NB4 (cell line): ENCODE measurements at regions not wholly inside any gene's neighbourhood (a gene's known extent, or its start where the extent isn't known, plus 50 kb on each side); places are given as distances from the start of the nearest gene placed in this dataset.

ENCODE experiments used
- DNase-seq: peaks from one replicate; pipeline ENCODE4 v3.0.0; 2010; ENCODE audit warnings: low read depth
- H3K4me3 ChIP-seq: one replicate; pipeline ENCODE4 v1.5.1; 2011; ENCODE audit warnings: mild to moderate bottlenecking, low read depth, low read length, moderate library complexity
- CTCF ChIP-seq: IDR thresholded peaks from one replicate; pipeline ENCODE4 v1.5.1; 2012; ENCODE audit warnings: low read depth, low read length
- MAX ChIP-seq: IDR thresholded peaks from 2 replicates; pipeline ENCODE4 v1.6.1; 2011; ENCODE audit warnings: low read depth, low read length
- MYC ChIP-seq: IDR thresholded peaks from 2 replicates; pipeline ENCODE4 v1.6.1; 2011; ENCODE audit warnings: low read depth, low read length
- POLR2A ChIP-seq: IDR thresholded peaks from 2 replicates; pipeline ENCODE4 v1.6.1; 2011; ENCODE audit warnings: mild to moderate bottlenecking; ENCODE audit not compliant: insufficient read length; ENCODE audit errors: extremely low read depth

GRCh38 chr1:242723044-242723716, 198.7 kb upstream of the PLD5 start:
- no peak overlapping the region for H3K4me3 ChIP-seq
- DNase-seq: no peak
- no peak for TF ChIP-seq MYC
- TF ChIP-seq POLR2A: no peak
- no peak for TF ChIP-seq MAX
- TF ChIP-seq CTCF: no peak

GRCh38 chr1:242718967-242719366, 194.5 kb upstream of the PLD5 start:
- no peak for DNase-seq
- H3K4me3 ChIP-seq: no peak overlapping the region
- no peak for TF ChIP-seq POLR2A
- no peak for TF ChIP-seq CTCF
- no peak for TF ChIP-seq MAX
- no peak for TF ChIP-seq MYC

GRCh38 chr1:242712248-242712647, 187.8 kb upstream of the PLD5 start:
- TF ChIP-seq CTCF: no peak
- TF ChIP-seq MAX: no peak
- TF ChIP-seq POLR2A: no peak
- no peak for TF ChIP-seq MYC
- H3K4me3 ChIP-seq: no peak overlapping the region
- no peak for DNase-seq

GRCh38 chr1:242710847-242711246, 186.3 kb upstream of the PLD5 start:
- DNase-seq: no peak
- H3K4me3 ChIP-seq: no peak overlapping the region
- no peak for TF ChIP-seq MAX
- TF ChIP-seq CTCF: no peak
- TF ChIP-seq MYC: no peak
- TF ChIP-seq POLR2A: no peak

GRCh38 chr1:242710286-242710685, 185.8 kb upstream of the PLD5 start:
- no peak for DNase-seq
- no peak for TF ChIP-seq MAX
- no peak for TF ChIP-seq MYC
- no peak for TF ChIP-seq POLR2A
- TF ChIP-seq CTCF: no peak
- no peak overlapping the region for H3K4me3 ChIP-seq

- H3K4me3 ChIP-seq: no peak overlapping the region
- TF ChIP-seq CTCF: no peak
- no peak for TF ChIP-seq MYC
- TF ChIP-seq POLR2A: no peak
- TF ChIP-seq MAX: no peak
- no peak for DNase-seq
Measured at GRCh38 chr1:242703467-242703866, 179.0 kb upstream of the PLD5 start.
